HG03139 (cell line): ENCODE measurements at regions not wholly inside any gene's neighbourhood (a gene's known extent, or its start where the extent isn't known, plus 50 kb on each side); places are given as distances from the start of the nearest gene placed in this dataset.

Source experiments
- ATAC-seq: cut with Tn5 transposase; IDR thresholded peaks from one replicate; pipeline ENCODE4 v1.9.1; 2021; ENCODE audit not compliant: unreplicated experiment

GRCh38 chr11:13062115-13062514, 53.0 kb downstream of the RASSF10 start:
- ATAC-seq, result no peak

GRCh38 chr11:13064593-13064992, 55.5 kb downstream of the RASSF10 start:
- ATAC-seq, result no peak

DNA sequence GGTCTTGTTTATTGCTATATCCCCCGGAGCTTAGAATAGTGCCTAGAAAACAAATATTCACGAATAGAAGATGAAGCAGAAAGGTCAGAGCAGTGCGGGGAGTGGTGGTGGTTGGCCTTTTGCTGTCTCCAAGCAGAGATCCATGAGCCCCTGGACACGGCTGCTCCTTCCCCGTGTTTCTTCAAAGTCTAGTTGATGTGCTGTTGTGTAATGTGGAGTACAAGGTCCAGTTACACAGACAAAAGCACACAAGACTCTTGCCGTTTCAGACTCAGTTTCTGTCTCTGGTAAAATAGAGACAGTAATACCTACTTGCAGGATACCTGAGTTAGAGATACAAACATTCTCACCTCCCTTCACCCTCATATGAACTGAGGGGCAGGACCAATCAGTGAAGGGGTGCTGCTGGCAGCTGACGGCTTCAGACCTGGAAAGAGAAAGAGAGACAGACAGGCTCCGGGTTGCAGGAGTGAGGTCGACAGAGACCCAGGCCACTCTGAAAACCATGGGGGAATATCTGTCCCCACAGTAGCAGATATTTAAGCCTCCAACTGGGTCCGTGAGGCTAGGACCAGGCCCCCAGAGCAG, 56.2 kb downstream of the RASSF10 start:
- no peak for ATAC-seq

DNA sequence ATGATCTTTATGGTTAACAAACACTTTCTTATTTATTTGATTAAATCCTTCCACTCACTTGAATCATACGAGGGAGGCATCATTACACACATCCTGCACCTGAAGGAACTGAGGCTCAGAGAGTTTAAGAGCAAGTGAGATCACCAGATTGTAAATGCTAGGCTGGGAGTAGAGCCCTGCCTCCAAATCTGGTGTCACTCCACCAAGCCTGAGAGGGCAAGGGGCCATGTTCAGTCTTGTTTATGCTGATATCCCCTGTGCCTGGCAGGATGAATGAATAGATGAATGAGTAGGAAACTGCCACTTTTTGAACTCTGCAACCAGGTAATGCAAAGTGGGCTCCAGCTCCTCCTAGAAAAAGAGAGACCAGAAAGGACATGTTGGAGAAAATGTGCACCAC, 59.1 kb downstream of the RASSF10 start:
- ATAC-seq, result no peak

GRCh38 chr11:13073119-13073981, 64.2 kb downstream of the RASSF10 start:
- no peak for ATAC-seq

DNA sequence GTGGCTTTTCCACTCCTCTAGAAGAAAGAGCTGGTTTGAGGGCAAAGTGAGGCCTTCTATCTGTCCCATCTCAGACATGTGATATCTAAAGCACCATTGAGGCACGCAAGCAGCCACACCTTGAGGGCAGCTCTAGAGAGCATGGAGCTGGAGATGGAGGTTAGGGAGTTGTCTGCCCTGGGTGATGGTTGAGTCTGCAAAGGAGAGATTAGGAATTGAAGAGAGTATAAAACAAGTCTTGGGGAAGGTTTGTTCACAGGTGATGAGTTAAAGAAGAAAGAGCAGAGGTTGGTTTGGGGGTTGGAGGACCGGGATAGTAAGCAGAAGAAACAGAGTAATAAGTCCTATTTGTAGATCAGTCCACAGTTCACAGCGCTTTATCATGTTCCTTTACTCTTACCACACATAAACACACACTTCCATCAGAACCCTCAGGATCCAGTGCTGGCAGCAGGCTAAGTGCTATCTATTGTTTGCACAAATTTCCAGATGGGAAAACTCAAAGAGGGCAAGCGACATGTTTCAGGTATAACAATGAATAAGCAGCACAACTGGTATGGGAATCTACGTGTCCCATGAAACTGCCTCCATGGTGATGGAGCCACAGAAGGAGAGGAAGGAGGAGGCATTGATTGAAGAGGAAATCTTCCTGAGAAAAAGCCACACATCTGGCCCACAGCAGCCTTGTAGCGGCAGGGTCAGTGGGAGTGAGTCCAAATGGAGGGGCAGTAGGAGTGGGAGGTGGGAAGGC, 65.8 kb downstream of the RASSF10 start:
- ATAC-seq, result no peak

- no peak for ATAC-seq
Observed at GRCh38 chr11:13076961-13077360, 67.8 kb downstream of the RASSF10 start.

- ATAC-seq, result no peak
Observed at GRCh38 chr11:13080861-13081260, 71.7 kb downstream of the RASSF10 start.

- ATAC-seq, result no peak
Observed at GRCh38 chr11:13082588-13082987, 73.5 kb downstream of the RASSF10 start.

GRCh38 chr11:13090228-13090708, 81.2 kb downstream of the RASSF10 start:
- no peak for ATAC-seq

GRCh38 chr11:13091373-13091772, 82.3 kb downstream of the RASSF10 start:
- ATAC-seq, result no peak

DNA sequence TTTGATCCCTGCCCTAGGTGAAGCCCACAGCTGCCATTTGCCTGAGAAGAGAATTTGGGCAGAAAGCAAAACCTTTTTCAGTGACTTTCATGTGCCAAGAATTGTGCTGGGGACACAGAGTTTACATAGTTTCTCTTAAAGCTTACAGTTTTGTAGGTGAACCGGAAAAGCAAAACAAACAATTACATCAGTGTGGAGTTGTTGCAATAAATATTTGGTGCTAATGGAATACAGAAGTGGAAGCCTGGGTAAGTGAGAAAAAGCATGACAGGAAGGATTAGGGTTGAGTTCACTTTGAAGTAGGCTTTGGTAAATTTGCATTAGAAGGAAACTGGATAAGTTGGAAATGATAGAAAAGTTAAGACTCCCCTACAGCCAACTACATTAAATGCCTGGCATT, 82.7 kb downstream of the RASSF10 start:
- ATAC-seq, result no peak

DNA sequence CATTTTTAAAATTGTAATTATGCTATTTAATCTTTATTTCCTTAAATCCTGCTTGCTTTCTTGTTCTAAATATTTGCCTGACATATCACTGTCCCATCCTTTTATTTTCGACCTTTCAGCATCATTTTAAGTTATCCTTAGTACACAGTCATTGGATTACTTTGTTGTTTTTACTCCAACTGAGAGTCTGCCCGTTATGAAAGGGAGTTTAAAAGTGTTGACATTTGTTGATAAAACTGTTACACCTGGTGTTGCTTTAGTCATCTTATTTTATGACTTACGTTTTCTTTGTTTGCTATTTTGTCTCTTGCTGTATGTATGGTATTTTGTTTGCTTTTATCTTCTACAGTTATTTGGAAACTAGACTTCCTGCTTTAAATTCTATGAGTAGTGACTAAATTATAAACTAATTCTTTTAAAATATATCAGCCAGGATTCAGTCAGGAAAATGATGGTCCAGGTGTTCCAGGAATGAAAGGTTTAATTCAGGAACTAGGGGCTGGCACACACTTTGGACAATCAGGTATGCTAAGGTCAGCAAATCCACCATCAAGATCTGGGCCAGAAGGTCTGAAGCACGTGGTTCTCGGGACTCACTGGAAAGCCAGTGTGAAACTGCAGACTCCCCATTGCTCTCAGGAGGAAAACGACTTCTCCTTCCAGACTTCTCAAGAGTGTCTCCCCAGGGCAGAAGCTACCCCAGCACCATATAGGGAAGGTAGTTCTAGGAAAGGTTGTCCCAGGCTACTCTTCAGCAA, 86.0 kb downstream of the RASSF10 start:
- ATAC-seq, result no peak

GRCh38 chr11:13098063-13098462, 88.9 kb downstream of the RASSF10 start:
- ATAC-seq, result no peak

GRCh38 chr11:13098616-13099289, 89.6 kb downstream of the RASSF10 start:
- no peak for ATAC-seq

DNA sequence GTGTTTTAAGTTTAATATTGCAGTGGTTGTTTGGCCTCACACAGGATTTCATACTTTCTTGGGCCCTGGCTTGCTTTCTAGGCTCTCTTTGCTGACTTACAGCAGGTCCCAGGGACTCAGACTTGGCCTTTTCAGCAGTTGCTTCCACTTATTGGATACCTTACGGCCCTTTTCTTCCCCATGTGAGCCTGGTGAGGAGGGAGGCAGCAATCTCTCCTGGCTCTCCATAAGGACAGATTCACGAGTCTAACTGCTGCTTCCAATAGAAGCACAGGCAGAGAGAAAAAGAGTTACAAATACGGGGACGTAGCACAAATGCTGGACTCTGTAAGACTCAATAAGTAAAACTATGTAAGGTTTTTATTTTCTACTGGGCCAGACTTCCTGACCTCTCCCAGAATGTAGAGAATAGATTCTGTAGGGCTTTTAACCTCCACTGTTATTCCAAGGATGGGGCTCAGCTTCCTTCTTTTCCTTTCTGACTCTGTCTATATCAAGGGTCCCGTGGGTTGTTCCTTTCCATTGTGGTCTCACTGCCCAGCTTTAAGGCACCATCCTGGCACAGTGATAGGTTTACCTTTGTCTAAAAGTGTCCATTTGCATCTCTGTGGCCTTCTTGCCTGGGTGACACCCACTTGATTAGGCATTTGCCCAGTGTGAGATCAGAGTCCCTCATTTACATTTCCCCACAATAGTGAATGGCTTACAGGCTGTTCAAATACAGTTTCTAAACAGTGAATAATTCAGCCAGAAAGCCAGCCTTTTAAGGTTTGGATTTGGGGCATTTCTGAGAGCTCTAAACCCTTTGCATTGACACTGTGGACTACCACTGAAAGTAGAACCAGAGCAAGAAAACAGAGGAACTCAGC, 92.8 kb downstream of the RASSF10 start:
- ATAC-seq, result no peak

GRCh38 chr11:13102513-13102840, 93.4 kb downstream of the RASSF10 start:
- no peak for ATAC-seq

DNA sequence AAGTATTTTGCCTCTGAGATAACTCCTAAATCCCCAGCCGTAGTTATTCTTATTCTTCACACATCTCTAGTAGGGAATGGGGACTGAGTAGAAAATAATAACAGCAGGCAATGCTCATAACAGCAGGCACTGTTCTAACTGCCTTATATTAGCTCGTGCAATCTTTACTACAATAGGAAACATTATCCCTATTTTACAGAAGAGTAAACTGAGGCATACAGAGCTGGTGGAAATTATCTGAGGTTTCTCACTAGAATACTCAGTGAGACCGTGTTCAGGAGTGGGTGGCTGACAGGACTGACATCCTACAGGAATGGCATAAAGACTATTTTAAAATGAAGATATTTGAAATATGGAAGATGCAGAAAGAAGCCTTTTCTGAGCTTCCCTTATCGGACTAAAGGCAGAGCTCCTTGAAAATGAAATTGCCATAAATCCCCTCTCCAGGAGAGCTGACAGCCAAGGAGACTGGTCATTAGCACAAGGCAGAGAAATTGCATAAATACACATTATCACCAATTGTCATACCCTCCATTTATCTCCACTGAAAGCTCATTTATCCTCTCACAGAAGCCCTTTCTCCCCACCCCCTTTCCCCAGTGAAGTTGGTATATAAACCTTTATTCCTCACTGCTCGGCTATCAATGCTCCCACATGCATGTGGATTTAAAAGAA, 93.9 kb downstream of the RASSF10 start:
- no peak for ATAC-seq

- ATAC-seq, result no peak
Observed at GRCh38 chr11:13103962-13104554, 94.9 kb downstream of the RASSF10 start.
